Ascending aorta (tissue), 2 donors: ENCODE measurements at regions not wholly inside any gene's neighbourhood (a gene's known extent, or its start where the extent isn't known, plus 50 kb on each side); places are given as distances from the start of the nearest gene placed in this dataset.

Experiments
- DNase-seq, 2 donors: peaks; one replicate each; pipeline ENCODE4 v3.0.0-alpha.2; 2019; ENCODE audit warnings: low spot score in 2 of 2
- H3K27ac ChIP-seq, 2 donors: fragments of 200-600 bp; sonication (generic); one replicate each; pipeline ENCODE4 v1.5.1; 2016 to 2017; ENCODE audit warnings: mild to moderate bottlenecking in 1 of 2
- H3K27me3 ChIP-seq: fragments of 200-600 bp; sonication (generic); one replicate; pipeline ENCODE4 v1.5.1; 2017
- H3K36me3 ChIP-seq, 2 donors: fragments of 200-600 bp; sonication (generic); one replicate each; pipeline ENCODE4 v1.5.1; 2016
- H3K4me1 ChIP-seq, 2 donors: fragments of 200-600 bp; sonication (generic); one replicate each; pipeline ENCODE4 v1.5.1; 2016 to 2017; ENCODE audit warnings: mild to moderate bottlenecking in 1 of 2
- H3K4me3 ChIP-seq, 2 donors: fragments of 200-600 bp; sonication (generic); one replicate each; pipeline ENCODE4 v1.5.1; 2016 to 2017; ENCODE audit warnings: mild to moderate bottlenecking in 1 of 2
- H3K9me3 ChIP-seq, 2 donors: fragments of 200-600 bp; sonication (generic); one replicate each; pipeline ENCODE4 v1.5.1; 2016
- intact Hi-C: fragments of 100-400 bp; cut with DNase I; formaldehyde crosslinking; loops from one replicate; pipeline ENCODE4 v1.15.1; 2023
- TF ChIP-seq, protein P1 (sequence below), 3 experiments: fragments of 200-600 bp in 2 of 3; fragments of 450-650 bp in 1 of 3; sonication (generic) in 2 of 3; IDR thresholded peaks; one replicate each; pipeline ENCODE4 v1.5.1; 2016 to 2019; ENCODE audit warnings: antibody characterized with exemption in 3 of 3, mild to moderate bottlenecking in 1 of 3, moderate library complexity in 1 of 3

DNA sequence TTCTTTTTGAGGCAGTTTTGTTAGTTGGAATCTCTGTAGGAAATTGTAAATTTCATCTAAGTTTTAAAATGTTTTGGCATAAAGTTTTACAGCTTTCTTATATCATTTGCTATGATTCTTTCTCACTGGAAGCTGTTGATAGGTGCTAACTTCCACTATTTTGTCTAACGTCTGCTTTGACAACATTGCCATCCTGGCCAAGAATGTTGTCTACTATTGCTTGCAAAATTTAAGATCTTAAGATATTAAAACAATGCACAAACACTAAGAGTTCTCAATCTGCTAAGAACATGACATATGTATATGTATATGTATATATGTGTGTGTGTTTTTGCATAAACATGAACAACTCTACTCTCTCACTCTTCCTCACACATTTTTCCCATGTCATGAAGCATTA, 64.1 kb upstream of the MDGA2 start:
- TF ChIP-seq, protein P1, sequence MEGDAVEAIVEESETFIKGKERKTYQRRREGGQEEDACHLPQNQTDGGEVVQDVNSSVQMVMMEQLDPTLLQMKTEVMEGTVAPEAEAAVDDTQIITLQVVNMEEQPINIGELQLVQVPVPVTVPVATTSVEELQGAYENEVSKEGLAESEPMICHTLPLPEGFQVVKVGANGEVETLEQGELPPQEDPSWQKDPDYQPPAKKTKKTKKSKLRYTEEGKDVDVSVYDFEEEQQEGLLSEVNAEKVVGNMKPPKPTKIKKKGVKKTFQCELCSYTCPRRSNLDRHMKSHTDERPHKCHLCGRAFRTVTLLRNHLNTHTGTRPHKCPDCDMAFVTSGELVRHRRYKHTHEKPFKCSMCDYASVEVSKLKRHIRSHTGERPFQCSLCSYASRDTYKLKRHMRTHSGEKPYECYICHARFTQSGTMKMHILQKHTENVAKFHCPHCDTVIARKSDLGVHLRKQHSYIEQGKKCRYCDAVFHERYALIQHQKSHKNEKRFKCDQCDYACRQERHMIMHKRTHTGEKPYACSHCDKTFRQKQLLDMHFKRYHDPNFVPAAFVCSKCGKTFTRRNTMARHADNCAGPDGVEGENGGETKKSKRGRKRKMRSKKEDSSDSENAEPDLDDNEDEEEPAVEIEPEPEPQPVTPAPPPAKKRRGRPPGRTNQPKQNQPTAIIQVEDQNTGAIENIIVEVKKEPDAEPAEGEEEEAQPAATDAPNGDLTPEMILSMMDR (IDR thresholded peaks at IDR 0.05): no peak
- H3K9me3 ChIP-seq: no peaks in the 10 kb centered on the region
- no peak overlapping the region for H3K27ac ChIP-seq
- H3K4me3 ChIP-seq: no peak overlapping the region
- H3K4me1 ChIP-seq: no peaks in the 10 kb centered on the region
- H3K27me3 ChIP-seq: no peaks in the 10 kb centered on the region
- no peaks in the 10 kb centered on the region for H3K36me3 ChIP-seq
- intact Hi-C loops: no loop called here
- no peak for DNase-seq

DNA sequence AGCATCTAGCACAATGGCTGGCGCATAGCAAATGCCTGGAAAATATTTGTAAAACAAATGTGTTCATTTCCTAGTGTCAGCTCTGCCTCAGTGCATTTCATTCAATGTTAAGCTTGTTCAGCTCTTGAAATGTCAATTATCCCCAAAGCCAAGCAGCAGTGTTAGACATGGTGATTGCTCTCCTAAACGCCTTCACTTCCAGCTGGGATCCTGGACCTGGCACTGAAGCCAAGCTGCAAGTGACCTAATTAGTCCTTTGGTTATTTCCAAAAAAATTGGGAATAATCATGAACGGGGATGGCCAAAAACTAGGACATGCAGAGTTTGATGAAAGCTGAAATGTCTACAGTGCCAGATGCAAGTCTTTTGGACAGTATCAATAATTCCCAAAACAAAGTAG, 54.9 kb upstream of the MDGA2 start:
- Histone ChIP-seq H3K36me3 (no peaks in the 10 kb centered on the region), H3K4me3 (no peak overlapping the region), H3K27ac (no peak overlapping the region), H3K27me3 (no peaks in the 10 kb centered on the region), H3K9me3 (no peaks in the 10 kb centered on the region), H3K4me1 (no peaks in the 10 kb centered on the region)
- TF ChIP-seq, protein P1 (IDR thresholded peaks at IDR 0.05): no peak
- intact Hi-C loops: no loop called here
- DNase-seq: no peak
